HG03159 (cell line): ENCODE measurements at regions not wholly inside any gene's neighbourhood (a gene's known extent, or its start where the extent isn't known, plus 50 kb on each side); places are given as distances from the start of the nearest gene placed in this dataset.
"Not testable (repeated sequence)": the region's sequence is repeated elsewhere in the genome, so short reads cannot be mapped to it uniquely, and the experiment has no call there.

Experiments
- ATAC-seq: cut with Tn5 transposase; IDR thresholded peaks from one replicate; pipeline ENCODE4 v1.9.1; 2021; ENCODE audit warnings: mild to moderate bottlenecking, moderate library complexity; ENCODE audit not compliant: unreplicated experiment

GRCh38 chr1:223992456-223993246 is 121.3 kb upstream of the FBXO28 start:
- ATAC-seq = peak; percentile 100

GRCh38 chr1:223991297-223991857 is 122.5 kb upstream of the FBXO28 start:
- ATAC-seq = not testable (repeated sequence)

GRCh38 chr1:223961985-223962384 is 116.2 kb upstream of the TP53BP2 start:
- ATAC-seq = not testable (repeated sequence)

GRCh38 chr1:223952801-223953200 is 107.1 kb upstream of the TP53BP2 start:
- not testable (repeated sequence) for ATAC-seq

GRCh38 chr1:223951551-223951950 is 105.8 kb upstream of the TP53BP2 start:
- not testable (repeated sequence) for ATAC-seq

- ATAC-seq = not testable (repeated sequence)
Observed at GRCh38 chr1:223949944-223950343, 104.2 kb upstream of the TP53BP2 start.

- ATAC-seq = not testable (repeated sequence)
Observed at GRCh38 chr1:223948041-223948440, 102.3 kb upstream of the TP53BP2 start.

GRCh38 chr1:223936592-223936991 is 90.8 kb upstream of the TP53BP2 start:
- ATAC-seq = not testable (repeated sequence)

GRCh38 chr1:223931476-223931875 is 85.7 kb upstream of the TP53BP2 start:
- ATAC-seq = not testable (repeated sequence)

- ATAC-seq = not testable (repeated sequence)
Observed at GRCh38 chr1:223920805-223921204, 75.1 kb upstream of the TP53BP2 start.

GRCh38 chr1:223915476-223915875 is 69.7 kb upstream of the TP53BP2 start:
- ATAC-seq = not testable (repeated sequence)

GRCh38 chr1:223913715-223914114 is 68.0 kb upstream of the TP53BP2 start:
- not testable (repeated sequence) for ATAC-seq

GRCh38 chr1:223907943-223908587 is 62.3 kb upstream of the TP53BP2 start:
- not testable (repeated sequence) for ATAC-seq

- not testable (repeated sequence) for ATAC-seq
Observed at GRCh38 chr1:223903221-223903620, 57.5 kb upstream of the TP53BP2 start.

- not testable (repeated sequence) for ATAC-seq
Observed at GRCh38 chr1:223899775-223900174, 54.0 kb upstream of the TP53BP2 start.

GRCh38 chr1:223897097-223897496 is 51.4 kb upstream of the TP53BP2 start:
- not testable (repeated sequence) for ATAC-seq

- not testable (repeated sequence) for ATAC-seq
Observed at GRCh38 chr1:223895950-223896349, 50.2 kb upstream of the TP53BP2 start.
